ENCODE measurements at regions not wholly inside any gene's neighbourhood (a gene's known extent, or its start where the extent isn't known, plus 50 kb on each side); places are given as distances from the start of the nearest gene placed in this dataset.
A peak's percentile ranks its signal among the peaks of the same experiment; 100 is the strongest.

GRCh38 chr6:168229368-168229752 is 90.2 kb downstream of the DACT2 start:
- intact Hi-C loops (cut with DNase I; ENCODE audit: low total_unique reads): no loop called here
- no peaks in the 10 kb centered on the region for H3K36me3 ChIP-seq (ENCODE audit: low read depth, missing control alignments)
- H3K4me3 ChIP-seq: no peak overlapping the region
- no peak for TF ChIP-seq POLR2A (IDR thresholded peaks at IDR 0.05)
- TF ChIP-seq CTCF (IDR thresholded peaks at IDR 0.05): no peak
- H3K4me1 ChIP-seq: no peaks in the 10 kb centered on the region
- no peak for DNase-seq
- 77 to 80% methylated on average over 25 of the region's 25 CpGs for WGBS, 2 donors
- H3K27ac ChIP-seq: no peak overlapping the region
- H3K27me3 ChIP-seq: no peaks in the 10 kb centered on the region
- H3K9me3 ChIP-seq: no peaks in the 10 kb centered on the region

GRCh38 chr6:168228676-168229367 is 90.8 kb downstream of the DACT2 start:
- intact Hi-C loops (cut with DNase I; ENCODE audit: low total_unique reads): no loop called here
- Histone ChIP-seq H3K27ac (no peak overlapping the region), H3K9me3 (no peaks in the 10 kb centered on the region), H3K4me1 (no peaks in the 10 kb centered on the region), H3K4me3 (no peak overlapping the region), H3K36me3 (ENCODE audit: low read depth, missing control alignments) (no peaks in the 10 kb centered on the region), H3K27me3 (no peaks in the 10 kb centered on the region)
- no peak for DNase-seq
- WGBS, 2 donors: 60 to 72% methylated on average over 23 to 24 of the region's 24 CpGs
- TF ChIP-seq POLR2A (IDR thresholded peaks at IDR 0.05): no peak
- no peak for TF ChIP-seq CTCF (IDR thresholded peaks at IDR 0.05)

GRCh38 chr6:168227840-168228239 is 91.7 kb downstream of the DACT2 start:
- no peak for TF ChIP-seq CTCF (IDR thresholded peaks at IDR 0.05)
- no peak for TF ChIP-seq POLR2A (IDR thresholded peaks at IDR 0.05)
- no peak overlapping the region for H3K27ac ChIP-seq
- H3K9me3 ChIP-seq: no peaks in the 10 kb centered on the region
- DNase-seq: no peak
- 91 to 94% methylated on average over 15 of the region's 15 CpGs for WGBS, 2 donors
- H3K36me3 ChIP-seq (ENCODE audit: low read depth, missing control alignments): no peaks in the 10 kb centered on the region
- H3K27me3 ChIP-seq: no peaks in the 10 kb centered on the region
- H3K4me1 ChIP-seq: no peaks in the 10 kb centered on the region
- H3K4me3 ChIP-seq: no peak overlapping the region
- intact Hi-C loops (cut with DNase I; ENCODE audit: low total_unique reads): no loop called here

- TF ChIP-seq CTCF (IDR thresholded peaks at IDR 0.05) (no peak), POLR2A (IDR thresholded peaks at IDR 0.05) (no peak)
- intact Hi-C loops (cut with DNase I; ENCODE audit: low total_unique reads): no loop called here
- no peak overlapping the region for H3K4me3 ChIP-seq
- H3K27me3 ChIP-seq: no peaks in the 10 kb centered on the region
- H3K27ac ChIP-seq: no peak overlapping the region
- DNase-seq: peak; percentile 43
- no peaks in the 10 kb centered on the region for H3K36me3 ChIP-seq (ENCODE audit: low read depth, missing control alignments)
- WGBS, 2 donors: 53 to 62% methylated on average over 8 of the region's 8 CpGs
- H3K9me3 ChIP-seq: no peaks in the 10 kb centered on the region
- no peaks in the 10 kb centered on the region for H3K4me1 ChIP-seq
These were observed 92.7 kb downstream of the DACT2 start for GRCh38 chr6:168226902-168227318.

All from testis (tissue), 2 donors.